ENCODE measurements at regions not wholly inside any gene's neighbourhood (a gene's known extent, or its start where the extent isn't known, plus 50 kb on each side); places are given as distances from the start of the nearest gene placed in this dataset.

- no peak overlapping the region for H3K4me3 ChIP-seq (replicated peaks; ENCODE audit: low read depth, low read length)
- no peak for TF ChIP-seq CTCF (IDR thresholded peaks at IDR 0.05; ENCODE audit: low read depth, low read length, missing control alignments)
- DNase-seq (ENCODE audit: extremely low read depth, low read depth) = no peak
These were observed 1771.3 kb upstream of the LRRTM1 start for GRCh38 chr2:82075875-82076274.

- no peak overlapping the region for H3K4me3 ChIP-seq (replicated peaks; ENCODE audit: low read depth, low read length)
- no peak for TF ChIP-seq CTCF (IDR thresholded peaks at IDR 0.05; ENCODE audit: low read depth, low read length, missing control alignments)
- DNase-seq (ENCODE audit: extremely low read depth, low read depth) = no peak
These were observed 1757.9 kb upstream of the LRRTM1 start for GRCh38 chr2:82062463-82062862.

GRCh38 chr2:82055846-82056245, 1751.3 kb upstream of the LRRTM1 start:
- no peak for TF ChIP-seq CTCF (IDR thresholded peaks at IDR 0.05; ENCODE audit: low read depth, low read length, missing control alignments)
- no peak for DNase-seq (ENCODE audit: extremely low read depth, low read depth)
- H3K4me3 ChIP-seq (replicated peaks; ENCODE audit: low read depth, low read length) = no peak overlapping the region

- no peak overlapping the region for H3K4me3 ChIP-seq (replicated peaks; ENCODE audit: low read depth, low read length)
- DNase-seq (ENCODE audit: extremely low read depth, low read depth) = no peak
- TF ChIP-seq CTCF (IDR thresholded peaks at IDR 0.05; ENCODE audit: low read depth, low read length, missing control alignments) = no peak
These were observed 1739.3 kb upstream of the LRRTM1 start for GRCh38 chr2:82043867-82044266.

- TF ChIP-seq CTCF (IDR thresholded peaks at IDR 0.05; ENCODE audit: low read depth, low read length, missing control alignments) = no peak
- DNase-seq (ENCODE audit: extremely low read depth, low read depth) = no peak
- H3K4me3 ChIP-seq (replicated peaks; ENCODE audit: low read depth, low read length) = no peak overlapping the region
These were observed 1723.5 kb upstream of the LRRTM1 start for GRCh38 chr2:82027921-82028615.

- TF ChIP-seq CTCF (IDR thresholded peaks at IDR 0.05; ENCODE audit: low read depth, low read length, missing control alignments) = no peak
- DNase-seq (ENCODE audit: extremely low read depth, low read depth) = no peak
These were observed 1719.2 kb upstream of the LRRTM1 start for GRCh38 chr2:82023710-82024109.

GRCh38 chr2:82013641-82014040, 1709.1 kb upstream of the LRRTM1 start:
- no peak for DNase-seq (ENCODE audit: extremely low read depth, low read depth)
- TF ChIP-seq CTCF (IDR thresholded peaks at IDR 0.05; ENCODE audit: low read depth, low read length, missing control alignments) = no peak
- no peak overlapping the region for H3K4me3 ChIP-seq (replicated peaks; ENCODE audit: low read depth, low read length)

More at GRCh38 chr2:82023710-82024109, 1719.2 kb upstream of the LRRTM1 start:
- H3K4me3 ChIP-seq (replicated peaks; ENCODE audit: low read depth, low read length) = no peak overlapping the region
